H1 (cell line): ENCODE measurements at regions not wholly inside any gene's neighbourhood (a gene's known extent, or its start where the extent isn't known, plus 50 kb on each side); places are given as distances from the start of the nearest gene placed in this dataset.
A peak's percentile ranks its signal among the peaks of the same experiment; 100 is the strongest.

ENCODE experiments used
- CTCF ChIA-PET: fragments of 300-600 bp; sonication (Branson Sonifier 250); formaldehyde crosslinking; loops from one replicate; lab custom pipeline; 2021; ENCODE audit not compliant: partially characterized antibody; lab: Charles Lee
- POLR2A ChIA-PET: fragments of 300-600 bp; sonication (Branson Sonifier 250); formaldehyde crosslinking; loops from one replicate; lab custom pipeline; 2021; ENCODE audit warnings: inconsistent platforms; ENCODE audit not compliant: partially characterized antibody; lab: Charles Lee
- DNase-seq, 2 experiments: peaks; one replicate each; pipeline versions ENCODE4 v3.0.0 to v3.0.0-alpha.2; 2010 to 2022; ENCODE audit warnings: low spot score in 2 of 2, low read depth in 1 of 2, mixed read lengths in 1 of 2
- FAIRE-seq: peaks from 2 replicates; lab custom pipeline; 2011; peaks lifted over from hg19 to GRCh38; lab: Jason Lieb, UNC
- H2AFZ ChIP-seq: 2 replicates; pipeline ENCODE4 v1.8.1; 2012; ENCODE audit warnings: low read length, inconsistent platforms
- H2AK5ac ChIP-seq: 2 replicates; pipeline ENCODE4 v1.6.1; 2013; ENCODE audit warnings: low read depth, low read length
- H2BK120ac ChIP-seq: replicated peaks from 2 replicates; pipeline ENCODE3; 2013; ENCODE audit warnings: low read depth, low read length, inconsistent platforms
- H2BK12ac ChIP-seq: 2 replicates; pipeline ENCODE4 v1.6.1; 2013; ENCODE audit warnings: low read depth, low read length
- H2BK15ac ChIP-seq: 2 replicates; pipeline ENCODE4 v1.6.1; 2013; ENCODE audit warnings: low read length
- H2BK20ac ChIP-seq: 2 replicates; pipeline ENCODE4 v1.6.1; 2013; ENCODE audit warnings: low read length
- H2BK5ac ChIP-seq: 2 replicates; pipeline ENCODE4 v1.6.1; 2013; ENCODE audit warnings: low read depth, low read length
- H3K14ac ChIP-seq: 2 replicates; pipeline ENCODE4 v1.6.1; 2013; ENCODE audit warnings: inconsistent platforms; ENCODE audit not compliant: insufficient read length
- H3K18ac ChIP-seq: 2 replicates; pipeline ENCODE4 v1.6.1; 2013; ENCODE audit warnings: low read length; ENCODE audit errors: extremely low read depth
- H3K23ac ChIP-seq: 2 replicates; pipeline ENCODE4 v1.6.1; 2013; ENCODE audit warnings: inconsistent platforms; ENCODE audit not compliant: insufficient read length
- H3K23me2 ChIP-seq: 2 replicates; pipeline ENCODE4 v1.6.1; 2013; ENCODE audit warnings: low read depth, low read length
- H3K27ac ChIP-seq: 2 replicates; pipeline ENCODE4 v1.6.1; 2011; ENCODE audit warnings: low read depth, low read length, inconsistent platforms
- H3K27me3 ChIP-seq, 4 experiments: replicated peaks in 1 of 4; 1 replicate in 1 of 4; 2 replicates in 3 of 4; pipeline versions ENCODE4 v1.6.1 to v1.8.1; 2011 to 2013; ENCODE audit warnings: low read length in 3 of 4, mild to moderate bottlenecking in 3 of 4, inconsistent platforms in 2 of 4, mixed read lengths in 2 of 4, moderate library complexity in 1 of 4; ENCODE audit not compliant: control insufficient read depth in 3 of 4, insufficient read depth in 3 of 4; ENCODE audit errors: extremely low read depth in 1 of 4
- H3K36me3 ChIP-seq, 4 experiments: 2 replicates each; pipeline versions ENCODE4 v1.6.1 to v1.8.1; 2011 to 2013; ENCODE audit warnings: mild to moderate bottlenecking in 4 of 4, low read length in 3 of 4, moderate library complexity in 2 of 4, control low read depth in 1 of 4, inconsistent platforms in 1 of 4; ENCODE audit not compliant: insufficient read depth in 4 of 4, control insufficient read depth in 2 of 4
- H3K4ac ChIP-seq: replicated peaks from 2 replicates; pipeline ENCODE3; 2013; ENCODE audit warnings: low read length, low read depth, mixed read lengths, inconsistent platforms; ENCODE audit not compliant: insufficient read length
- H3K4me1 ChIP-seq, 4 experiments: replicated peaks in 1 of 4; 1 replicate in 1 of 4; 2 replicates in 3 of 4; pipeline versions ENCODE4 v1.6.1 to v1.8.1; 2011 to 2013; ENCODE audit warnings: low read length in 3 of 4, inconsistent platforms in 2 of 4, mixed read lengths in 1 of 4; ENCODE audit not compliant: insufficient read depth in 4 of 4, control insufficient read depth in 3 of 4
- H3K4me2 ChIP-seq, 2 experiments: 2 replicates each; pipeline versions ENCODE4 v1.6.1 to v1.8.1; 2011 to 2013; ENCODE audit warnings: low read depth in 2 of 2, low read length in 2 of 2, control low read depth in 1 of 2, inconsistent platforms in 1 of 2, mild to moderate bottlenecking in 1 of 2; ENCODE audit not compliant: insufficient read depth in 1 of 2
- H3K4me3 ChIP-seq, 4 experiments: fragments of 200-600, 300-600 bp in 1 of 4; sonication (generic), shearing (Covaris generic), sonication (Bioruptor Twin) in 1 of 4; 2 replicates each; pipeline versions ENCODE4 v1.5.1 to v1.8.1; 2011 to 2016; ENCODE audit warnings: low read length in 4 of 4, low read depth in 3 of 4, control low read depth in 2 of 4, inconsistent platforms in 2 of 4, mild to moderate bottlenecking in 2 of 4, mixed read lengths in 1 of 4, moderate library complexity in 1 of 4; ENCODE audit not compliant: insufficient read depth in 2 of 4; ENCODE audit errors: extremely low read depth in 1 of 4
- H3K56ac ChIP-seq: replicated peaks from 2 replicates; pipeline ENCODE3; 2013; ENCODE audit warnings: low read depth, mild to moderate bottlenecking, mixed read lengths, low read length, inconsistent platforms; ENCODE audit not compliant: insufficient read length
- H3K79me1 ChIP-seq: 2 replicates; pipeline ENCODE4 v1.6.1; 2013; ENCODE audit warnings: low read depth, low read length, control low read depth
- H3K79me2 ChIP-seq, 2 experiments: 2 replicates each; pipeline versions ENCODE4 v1.6.1 to v1.8.1; 2012 to 2013; ENCODE audit warnings: low read length in 2 of 2, mild to moderate bottlenecking in 2 of 2, inconsistent platforms in 1 of 2; ENCODE audit not compliant: insufficient read depth in 2 of 2, control insufficient read depth in 1 of 2
- H3K9ac ChIP-seq, 4 experiments: replicated peaks in 1 of 4; 1 replicate in 1 of 4; 2 replicates in 3 of 4; pipeline versions ENCODE4 v1.6.1 to v1.8.1; 2011 to 2013; ENCODE audit warnings: low read depth in 3 of 4, low read length in 3 of 4, control low read depth in 2 of 4, mild to moderate bottlenecking in 2 of 4, moderate library complexity in 2 of 4, inconsistent platforms in 1 of 4; ENCODE audit errors: extremely low read depth in 1 of 4
- H3K9me3 ChIP-seq, 2 experiments: 2 replicates each; pipeline versions ENCODE4 v1.6.1 to v1.8.1; 2012 to 2013; ENCODE audit warnings: mild to moderate bottlenecking in 2 of 2, moderate library complexity in 2 of 2, control low read depth in 1 of 2, inconsistent platforms in 1 of 2, low read depth in 1 of 2, low read length in 1 of 2, mixed read lengths in 1 of 2; ENCODE audit not compliant: insufficient read depth in 2 of 2
- H4K20me1 ChIP-seq, 2 experiments: replicated peaks in 1 of 2; 2 replicates each; pipeline versions ENCODE3 to v1.8.1; 2011 to 2013; ENCODE audit warnings: inconsistent platforms in 2 of 2, low read length in 2 of 2, mild to moderate bottlenecking in 1 of 2; ENCODE audit not compliant: insufficient read depth in 2 of 2, control insufficient read depth in 1 of 2
- H4K5ac ChIP-seq: 2 replicates; pipeline ENCODE4 v1.6.1; 2013; ENCODE audit warnings: low read length, low read depth, mixed read lengths, inconsistent platforms; ENCODE audit not compliant: insufficient read length
- H4K8ac ChIP-seq: 2 replicates; pipeline ENCODE4 v1.8.0; 2013; ENCODE audit warnings: mild to moderate bottlenecking, moderate library complexity, low read length, inconsistent platforms; ENCODE audit not compliant: insufficient read depth; ENCODE audit errors: extremely low read depth
- H4K91ac ChIP-seq: replicated peaks from 2 replicates; pipeline ENCODE3; 2013; ENCODE audit warnings: low read length, mixed read lengths, inconsistent platforms; ENCODE audit not compliant: insufficient read length
- BRCA1 ChIP-seq: IDR thresholded peaks from 2 replicates; pipeline ENCODE4 v1.6.1; 2012; ENCODE audit warnings: low read depth, low read length, improper control_type of control experiment
- KDM1A ChIP-seq: fragments of 200-600, 300-600 bp; sonication (generic); IDR thresholded peaks from 2 replicates; pipeline ENCODE4 v1.7.1; 2016; ENCODE audit warnings: mild to moderate bottlenecking, low read length, borderline replicate concordance
- NRF1 ChIP-seq: IDR thresholded peaks from 2 replicates; pipeline ENCODE4 v1.6.1; 2011; ENCODE audit warnings: mild to moderate bottlenecking, low read depth, low read length, improper control_type of control experiment
- SUZ12 ChIP-seq: fragments of 200-600 bp; sonication (generic); IDR thresholded peaks from 2 replicates; pipeline ENCODE4 v1.6.1; 2012; ENCODE audit warnings: mild to moderate bottlenecking, inconsistent platforms, low read length, moderate library complexity, mixed read lengths
- WGBS, 2 experiments: shearing (Covaris generic) in 1 of 2; methylation state at CpG; one replicate each; pipeline versions ENCODE4 v1.1.6 to v1.1.7; 2013 to 2015; ENCODE audit warnings: low lambda C conversion rate in 2 of 2, mixed read lengths in 2 of 2, inconsistent platforms in 1 of 2, low coverage in 1 of 2, missing lambda C conversion rate in 1 of 2; ENCODE audit not compliant: insufficient replicate concordance in 2 of 2, insufficient coverage in 1 of 2, insufficient read length in 1 of 2; ENCODE audit errors: extremely low coverage in 1 of 2, missing lambda C conversion rate in 1 of 2; 5-methylcytosine and 5-hydroxymethylcytosine counted together

DNA sequence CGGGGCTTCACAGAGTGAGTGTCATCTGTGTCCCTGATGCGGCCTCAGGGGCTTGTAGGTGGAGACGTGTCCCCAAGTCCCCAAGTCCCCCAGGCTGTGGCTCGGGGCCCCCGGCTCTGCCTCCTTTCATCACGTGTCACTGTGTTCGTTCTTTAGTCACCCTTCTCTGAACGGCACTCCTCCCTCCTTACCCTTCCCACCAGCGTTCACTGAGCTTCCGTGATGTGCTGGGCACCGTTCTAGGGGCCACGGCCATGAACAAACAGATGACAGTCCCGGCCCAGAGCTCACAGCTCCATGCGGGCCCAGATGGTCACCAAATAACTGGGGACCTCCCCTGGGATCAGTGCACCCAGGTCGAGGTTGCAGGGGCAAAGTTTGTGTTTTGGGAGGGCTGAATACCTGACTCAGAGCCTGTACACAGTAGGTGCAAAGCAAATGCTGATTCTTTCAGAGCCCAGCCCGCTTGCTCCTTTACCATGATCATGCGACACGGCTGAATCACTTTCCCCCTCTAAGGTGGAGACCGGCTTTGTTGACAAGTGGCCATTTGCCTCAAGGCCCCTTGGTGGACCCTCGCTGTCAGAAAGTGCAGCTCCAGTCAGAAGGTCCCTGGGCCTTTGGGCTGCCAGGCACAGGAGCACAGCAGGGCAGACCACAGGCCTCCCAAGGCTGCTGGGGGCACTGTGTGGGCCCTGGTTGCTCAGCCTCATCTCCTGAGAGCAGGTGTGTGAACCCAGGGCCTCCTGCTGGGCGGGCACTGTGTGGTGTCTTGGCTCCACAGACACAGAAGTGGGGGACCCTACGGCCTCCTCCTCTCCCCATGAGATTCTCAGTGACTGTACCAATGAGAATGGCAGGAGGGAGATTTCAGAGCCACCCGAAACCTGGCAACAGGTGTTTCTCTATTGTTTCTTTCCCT, 592.5 kb downstream of the PTPRU start:
- Histone ChIP-seq H3K4ac (no peak overlapping the region), H3K14ac (no peak overlapping the region), H4K20me1 (peaks cover 0 to 10% of the 10 kb centered on the region in 2 experiments), H3K79me1 (no peaks in the 10 kb centered on the region), H3K23ac (no peak overlapping the region), H3K27me3 (no peaks in the 10 kb centered on the region), H3K27ac (no peak overlapping the region), H3K4me3 (no peak overlapping the region), H3K79me2 (no peaks in the 10 kb centered on the region), H3K4me1 (peaks cover 0 to 2% (median 0%) of the 10 kb centered on the region in 4 experiments; a peak in 1 of 7 replicates), H4K5ac (no peak overlapping the region), H2BK5ac (no peak overlapping the region), H2BK120ac (no peak overlapping the region), H3K9ac (no peak overlapping the region), H3K23me2 (peaks cover 9% of the 10 kb centered on the region; the same call in 1 of the 2 replicates), H2BK12ac (no peak overlapping the region), H2BK15ac (no peak overlapping the region), H3K18ac (no peak overlapping the region), H4K91ac (no peak overlapping the region), H2AFZ (no peak overlapping the region), H3K56ac (no peak overlapping the region), H2AK5ac (no peak overlapping the region), H3K9me3 (no peaks in the 10 kb centered on the region), H3K36me3 (no peaks in the 10 kb centered on the region), H3K4me2 (no peak overlapping the region), H2BK20ac (no peak overlapping the region), H4K8ac (peak overlapping the region; percentile 71; the same call in 1 of the 2 replicates)
- WGBS, 2 experiments, result 85% methylated on average over 21 of the region's 23 CpGs; no CpG with 5 or more reads in 1 of the 2 experiments
- POLR2A ChIA-PET, result no interaction called here
- CTCF ChIA-PET, result interaction anchor here (1.3 to 2.4 kb wide), 3 partner anchors 10 to 31 kb away, joined by 3 to 11 read pairs (median 3); no protein-coding TSS in a partner anchor
- DNase-seq (peak in 1 of 2 experiments; percentile 32), FAIRE-seq (no peak)
- no peak for TF ChIP-seq BRCA1
- TF ChIP-seq NRF1, result no peak
- TF ChIP-seq KDM1A, result no peak
- no peak for TF ChIP-seq SUZ12
